ENCODE measurements at regions not wholly inside any gene's neighbourhood (a gene's known extent, or its start where the extent isn't known, plus 50 kb on each side); places are given as distances from the start of the nearest gene placed in this dataset.

GRCh38 chr17:74089869-74090464 lies 113.5 kb upstream of the RPL38 start:
- TF ChIP-seq CTCF (IDR thresholded peaks at IDR 0.05; ENCODE audit: unreplicated experiment): peak; percentile 27
- peaks cover 42% of the 10 kb centered on the region for H3K27me3 Mint-ChIP-seq (ENCODE audit: low read depth)
- H3K36me3 Mint-ChIP-seq: no peaks in the 10 kb centered on the region
- no peak for DNase-seq (ENCODE audit: low spot score in 2 of 2, unreplicated experiment in 2 of 2)
- no peaks in the 10 kb centered on the region for H3K4me1 Mint-ChIP-seq
- H3K27ac Mint-ChIP-seq: no peak overlapping the region
- H3K4me3 Mint-ChIP-seq: no peak overlapping the region
- peaks cover 30% of the 10 kb centered on the region for H3K9me3 Mint-ChIP-seq

- Mint-ChIP-seq H3K27me3 (ENCODE audit: low read depth) (peaks cover 21% of the 10 kb centered on the region), H3K36me3 (no peaks in the 10 kb centered on the region), H3K4me1 (peaks cover 10% of the 10 kb centered on the region), H3K9me3 (peaks cover 24% of the 10 kb centered on the region), H3K27ac (no peak overlapping the region), H3K4me3 (no peak overlapping the region)
- DNase-seq (ENCODE audit: low spot score in 2 of 2, unreplicated experiment in 2 of 2): no peak
- no peak for TF ChIP-seq CTCF (IDR thresholded peaks at IDR 0.05; ENCODE audit: unreplicated experiment)
Measured at GRCh38 chr17:74094651-74095050, 108.8 kb upstream of the RPL38 start.

- DNase-seq (ENCODE audit: low spot score in 2 of 2, unreplicated experiment in 2 of 2): no peak
- no peak overlapping the region for H3K4me3 Mint-ChIP-seq
- H3K27ac Mint-ChIP-seq: no peak overlapping the region
- peaks cover 14% of the 10 kb centered on the region for H3K27me3 Mint-ChIP-seq (ENCODE audit: low read depth)
- peaks cover 10% of the 10 kb centered on the region for H3K4me1 Mint-ChIP-seq
- no peaks in the 10 kb centered on the region for H3K36me3 Mint-ChIP-seq
- peaks cover 13% of the 10 kb centered on the region for H3K9me3 Mint-ChIP-seq
- no peak for TF ChIP-seq CTCF (IDR thresholded peaks at IDR 0.05; ENCODE audit: unreplicated experiment)
Measured at GRCh38 chr17:74096456-74096855, 107.0 kb upstream of the RPL38 start.

- Mint-ChIP-seq H3K27me3 (ENCODE audit: low read depth) (peaks cover 17% of the 10 kb centered on the region), H3K36me3 (no peaks in the 10 kb centered on the region), H3K27ac (no peak overlapping the region), H3K4me3 (no peak overlapping the region), H3K9me3 (peaks cover 8% of the 10 kb centered on the region), H3K4me1 (peaks cover 10% of the 10 kb centered on the region)
- DNase-seq (ENCODE audit: low spot score in 2 of 2, unreplicated experiment in 2 of 2): no peak
- TF ChIP-seq CTCF (IDR thresholded peaks at IDR 0.05; ENCODE audit: unreplicated experiment): no peak
Measured at GRCh38 chr17:74097450-74098135, 105.9 kb upstream of the RPL38 start.

- no peak overlapping the region for H3K4me3 Mint-ChIP-seq
- H3K9me3 Mint-ChIP-seq: peaks cover 6% of the 10 kb centered on the region
- DNase-seq (ENCODE audit: low spot score in 2 of 2, unreplicated experiment in 2 of 2): no peak
- peaks cover 24% of the 10 kb centered on the region for H3K27me3 Mint-ChIP-seq (ENCODE audit: low read depth)
- no peak for TF ChIP-seq CTCF (IDR thresholded peaks at IDR 0.05; ENCODE audit: unreplicated experiment)
- no peaks in the 10 kb centered on the region for H3K36me3 Mint-ChIP-seq
- H3K27ac Mint-ChIP-seq: no peak overlapping the region
- H3K4me1 Mint-ChIP-seq: peaks cover 10% of the 10 kb centered on the region
Measured at GRCh38 chr17:74098136-74099024, 105.1 kb upstream of the RPL38 start.
